ENCODE measurements at regions not wholly inside any gene's neighbourhood (a gene's known extent, or its start where the extent isn't known, plus 50 kb on each side); places are given as distances from the start of the nearest gene placed in this dataset.

GRCh38 chr10:70993051-70993450 is 104.7 kb upstream of the PCBD1 start:
- H3K27me3 ChIP-seq (ENCODE audit: insufficient read depth, low read depth): peaks cover 85% of the 10 kb centered on the region
- no peak overlapping the region for H2AFZ ChIP-seq
- TF ChIP-seq CTCF (conservative IDR thresholded peaks at IDR 0.05) (no peak), EZH2 (IDR thresholded peaks at IDR 0.05; ENCODE audit: low read depth) (no peak)
- no peaks in the 10 kb centered on the region for H3K79me2 ChIP-seq (ENCODE audit: low read depth)
- H3K36me3 ChIP-seq (ENCODE audit: low read depth): no peaks in the 10 kb centered on the region
- no peaks in the 10 kb centered on the region for H4K20me1 ChIP-seq (ENCODE audit: insufficient read depth)
- H3K27ac ChIP-seq: no peak overlapping the region
- no peaks in the 10 kb centered on the region for H3K4me1 ChIP-seq (replicated peaks; ENCODE audit: insufficient read depth)
- no peaks in the 10 kb centered on the region for H3K9me3 ChIP-seq (ENCODE audit: insufficient read depth, low read depth)
- POLR2A ChIA-PET (ENCODE audit: unreplicated experiment): no interaction called here
- DNase-seq: no peak
- H3K4me2 ChIP-seq: no peak overlapping the region
- no peaks in the 10 kb centered on the region for H3F3A ChIP-seq (ENCODE audit: insufficient read depth, low read depth)
- no TSS peak for BruUV-seq (replicated peaks)
- CTCF ChIA-PET: no interaction called here
- no peak overlapping the region for H3K4me3 ChIP-seq
- intact Hi-C loops (cut with micrococcal nuclease; ENCODE audit: unreplicated experiment): no loop called here
- no peaks in the 10 kb centered on the region for H3K9me2 ChIP-seq (ENCODE audit: insufficient read depth)

- DNase-seq: no peak
- H3K36me3 ChIP-seq (ENCODE audit: low read depth): no peaks in the 10 kb centered on the region
- H3K27ac ChIP-seq: no peak overlapping the region
- H2AFZ ChIP-seq: no peak overlapping the region
- ChIA-PET CTCF (no interaction called here), POLR2A (ENCODE audit: unreplicated experiment) (no interaction called here)
- BruUV-seq (replicated peaks): no TSS peak
- TF ChIP-seq CTCF (conservative IDR thresholded peaks at IDR 0.05): no peak
- TF ChIP-seq EZH2 (IDR thresholded peaks at IDR 0.05; ENCODE audit: low read depth): no peak
- H3K4me1 ChIP-seq (replicated peaks; ENCODE audit: insufficient read depth): no peaks in the 10 kb centered on the region
- intact Hi-C loops (cut with micrococcal nuclease; ENCODE audit: unreplicated experiment): no loop called here
- H3K9me2 ChIP-seq (ENCODE audit: insufficient read depth): no peaks in the 10 kb centered on the region
- no peak overlapping the region for H3K4me2 ChIP-seq
- H3K4me3 ChIP-seq: no peak overlapping the region
- no peaks in the 10 kb centered on the region for H3F3A ChIP-seq (ENCODE audit: insufficient read depth, low read depth)
- H4K20me1 ChIP-seq (ENCODE audit: insufficient read depth): no peaks in the 10 kb centered on the region; the same call in 1 of the 2 replicates
- no peaks in the 10 kb centered on the region for H3K79me2 ChIP-seq (ENCODE audit: low read depth)
- H3K27me3 ChIP-seq (ENCODE audit: insufficient read depth, low read depth): peaks cover 81% of the 10 kb centered on the region
- H3K9me3 ChIP-seq (ENCODE audit: insufficient read depth, low read depth): no peaks in the 10 kb centered on the region
These were observed 108.2 kb upstream of the PCBD1 start for GRCh38 chr10:70996549-70996948.

- intact Hi-C loops (cut with micrococcal nuclease; ENCODE audit: unreplicated experiment): no loop called here
- H3K79me2 ChIP-seq (ENCODE audit: low read depth): no peaks in the 10 kb centered on the region
- H3K27ac ChIP-seq: no peak overlapping the region
- no peaks in the 10 kb centered on the region for H3K4me1 ChIP-seq (replicated peaks; ENCODE audit: insufficient read depth)
- no peak for DNase-seq
- CTCF ChIA-PET: no interaction called here
- no TSS peak for BruUV-seq (replicated peaks)
- TF ChIP-seq EZH2 (IDR thresholded peaks at IDR 0.05; ENCODE audit: low read depth): no peak
- TF ChIP-seq CTCF (conservative IDR thresholded peaks at IDR 0.05): no peak
- H3F3A ChIP-seq (ENCODE audit: insufficient read depth, low read depth): no peaks in the 10 kb centered on the region
- no peaks in the 10 kb centered on the region for H3K9me2 ChIP-seq (ENCODE audit: insufficient read depth)
- H3K36me3 ChIP-seq (ENCODE audit: low read depth): no peaks in the 10 kb centered on the region
- H3K4me2 ChIP-seq: no peak overlapping the region
- H4K20me1 ChIP-seq (ENCODE audit: insufficient read depth): no peaks in the 10 kb centered on the region; the same call in 1 of the 2 replicates
- no peaks in the 10 kb centered on the region for H3K9me3 ChIP-seq (ENCODE audit: insufficient read depth, low read depth)
- H3K4me3 ChIP-seq: no peak overlapping the region
- H3K27me3 ChIP-seq (ENCODE audit: insufficient read depth, low read depth): peaks cover 81% of the 10 kb centered on the region
- POLR2A ChIA-PET (ENCODE audit: unreplicated experiment): interaction anchor here (0.6 kb wide), 1 partner anchor 10 kb away, joined by 3 read pairs; no protein-coding TSS in a partner anchor
- H2AFZ ChIP-seq: no peak overlapping the region
These were observed 108.9 kb upstream of the PCBD1 start for GRCh38 chr10:70997236-70997635.
